H9 (cell line): ENCODE measurements at regions not wholly inside any gene's neighbourhood (a gene's known extent, or its start where the extent isn't known, plus 50 kb on each side); places are given as distances from the start of the nearest gene placed in this dataset.

Source experiments
- DNase-seq: peaks from one replicate; pipeline ENCODE4 v3.0.0-alpha.2; 2017
- H2AFZ ChIP-seq: one replicate; pipeline ENCODE4 v1.6.1; 2013; ENCODE audit warnings: mild to moderate bottlenecking, low read length, control low read depth, moderate library complexity
- H2AK5ac ChIP-seq: 2 replicates; pipeline ENCODE4 v1.6.1; 2013; ENCODE audit warnings: low read length, control low read depth, mixed read lengths; ENCODE audit not compliant: insufficient read length
- H2BK120ac ChIP-seq: one replicate; pipeline ENCODE4 v1.6.1; 2013; ENCODE audit warnings: low read depth, mild to moderate bottlenecking, low read length, control low read depth, inconsistent platforms; ENCODE audit not compliant: poor library complexity, severe bottlenecking
- H2BK12ac ChIP-seq: 2 replicates; pipeline ENCODE4 v1.6.1; 2013; ENCODE audit warnings: low read length, control low read depth, mixed read lengths, low read depth; ENCODE audit not compliant: insufficient read length
- H2BK15ac ChIP-seq: 2 replicates; pipeline ENCODE4 v1.6.1; 2013; ENCODE audit warnings: low read depth, low read length, control low read depth
- H2BK20ac ChIP-seq: one replicate; pipeline ENCODE4 v1.6.1; 2013; ENCODE audit warnings: low read depth, mild to moderate bottlenecking, low read length, control low read depth, inconsistent platforms; ENCODE audit not compliant: poor library complexity, severe bottlenecking
- H2BK5ac ChIP-seq: 2 replicates; pipeline ENCODE4 v1.6.1; 2013; ENCODE audit warnings: low read length, control low read depth, mixed read lengths; ENCODE audit not compliant: insufficient read length
- H3K14ac ChIP-seq: 2 replicates; pipeline ENCODE4 v1.6.1; 2013; ENCODE audit warnings: low read length, control low read depth; ENCODE audit not compliant: insufficient read depth
- H3K18ac ChIP-seq: 2 replicates; pipeline ENCODE4 v1.6.1; 2013; ENCODE audit warnings: low read depth, mild to moderate bottlenecking, mixed read lengths, low read length, control low read depth; ENCODE audit not compliant: insufficient read length
- H3K23ac ChIP-seq: 2 replicates; pipeline ENCODE4 v1.6.1; 2013; ENCODE audit warnings: low read length, control low read depth, mixed read lengths, low read depth; ENCODE audit not compliant: insufficient read length
- H3K23me2 ChIP-seq: 2 replicates; pipeline ENCODE4 v1.6.1; 2013; ENCODE audit warnings: low read depth, mild to moderate bottlenecking, mixed read lengths, low read length, control low read depth; ENCODE audit not compliant: insufficient read length, poor library complexity, severe bottlenecking
- H3K27ac ChIP-seq: 2 replicates; pipeline ENCODE4 v1.5.1; 2013; ENCODE audit warnings: low read length, control low read depth, mixed read lengths, low read depth; ENCODE audit not compliant: insufficient read length
- H3K27me3 ChIP-seq: 2 replicates; pipeline ENCODE4 v1.6.1; 2013; ENCODE audit warnings: low read length, control low read depth, inconsistent platforms; ENCODE audit not compliant: insufficient read depth
- H3K4ac ChIP-seq: 2 replicates; pipeline ENCODE4 v1.6.1; 2013; ENCODE audit warnings: low read depth, mild to moderate bottlenecking, control low read depth, inconsistent platforms, low read length, moderate library complexity
- H3K4me1 ChIP-seq: 2 replicates; pipeline ENCODE4 v1.6.1; 2013; ENCODE audit warnings: low read length, control low read depth, inconsistent platforms; ENCODE audit not compliant: insufficient read depth
- H3K4me2 ChIP-seq: 2 replicates; pipeline ENCODE4 v1.6.1; 2013; ENCODE audit warnings: low read length, control low read depth, mixed read lengths; ENCODE audit not compliant: insufficient read length, insufficient read depth
- H3K56ac ChIP-seq: 2 replicates; pipeline ENCODE4 v1.6.1; 2013; ENCODE audit warnings: low read depth, mild to moderate bottlenecking, mixed read lengths, low read length, control low read depth; ENCODE audit not compliant: insufficient read length
- H3K79me1 ChIP-seq: 2 replicates; pipeline ENCODE4 v1.6.1; 2013; ENCODE audit warnings: low read depth, mild to moderate bottlenecking, moderate library complexity, low read length, control low read depth, inconsistent platforms; ENCODE audit not compliant: insufficient read depth, poor library complexity, severe bottlenecking
- H3K79me2 ChIP-seq: 2 replicates; pipeline ENCODE4 v1.6.1; 2013; ENCODE audit warnings: low read length, control low read depth, inconsistent platforms; ENCODE audit not compliant: insufficient read depth
- H3K9ac ChIP-seq: 2 replicates; pipeline ENCODE4 v1.6.1; 2013; ENCODE audit warnings: low read length, control low read depth, mixed read lengths; ENCODE audit not compliant: insufficient read length; ENCODE audit errors: extremely low read depth
- H3K9me3 ChIP-seq: one replicate; pipeline ENCODE4 v1.6.1; 2013; ENCODE audit warnings: low read depth, low read length, inconsistent platforms; ENCODE audit not compliant: control insufficient read depth
- H3T11ph ChIP-seq: one replicate; pipeline ENCODE4 v1.6.1; 2013; ENCODE audit warnings: mild to moderate bottlenecking, low read length, control low read depth, inconsistent platforms
- H4K20me1 ChIP-seq: one replicate; pipeline ENCODE4 v1.6.1; 2013; ENCODE audit not compliant: control insufficient read depth, insufficient read length, insufficient read depth
- H4K5ac ChIP-seq: 2 replicates; pipeline ENCODE4 v1.6.1; 2013; ENCODE audit warnings: low read depth, mild to moderate bottlenecking, mixed read lengths, low read length, control low read depth; ENCODE audit not compliant: insufficient read length
- H4K8ac ChIP-seq: replicated peaks from 2 replicates; pipeline ENCODE4 v1.6.1; 2013; ENCODE audit warnings: low read length, control low read depth, mixed read lengths, low read depth; ENCODE audit not compliant: insufficient read length
- H4K91ac ChIP-seq: 2 replicates; pipeline ENCODE4 v1.6.1; 2013; ENCODE audit warnings: low read depth, mild to moderate bottlenecking, moderate library complexity, mixed read lengths, low read length, control low read depth; ENCODE audit not compliant: insufficient read length
- H3K27ac Mint-ChIP-seq, 3 experiments: 2 replicates in 2 of 3; 3 replicates in 1 of 3; pipeline ENCODE4 v1.8.0; 2020 to 2021; ENCODE audit warnings: mixed read lengths in 3 of 3, mild to moderate bottlenecking in 1 of 3, moderate library complexity in 1 of 3
- H3K27me3 Mint-ChIP-seq: 2 replicates; pipeline ENCODE4 v1.8.0; 2021; ENCODE audit warnings: low read depth, mild to moderate bottlenecking, moderate library complexity, mixed read lengths
- H3K36me3 Mint-ChIP-seq, 3 experiments: 2 replicates in 2 of 3; 3 replicates in 1 of 3; pipeline ENCODE4 v1.8.0; 2020 to 2021; ENCODE audit warnings: low read depth in 3 of 3, mixed read lengths in 3 of 3; ENCODE audit not compliant: insufficient read depth in 1 of 3
- H3K4me1 Mint-ChIP-seq, 2 experiments: 2 replicates each; pipeline ENCODE4 v1.8.0; 2020; ENCODE audit warnings: mixed read lengths in 2 of 2
- H3K4me3 Mint-ChIP-seq, 2 experiments: 2 replicates in 1 of 2; 3 replicates in 1 of 2; pipeline ENCODE4 v1.8.0; 2020 to 2021; ENCODE audit warnings: mild to moderate bottlenecking in 2 of 2, mixed read lengths in 2 of 2, moderate library complexity in 1 of 2
- H3K9me3 Mint-ChIP-seq, 2 experiments: 2 replicates in 1 of 2; 3 replicates in 1 of 2; pipeline ENCODE4 v1.8.0; 2020; ENCODE audit warnings: mild to moderate bottlenecking in 2 of 2, mixed read lengths in 2 of 2, moderate library complexity in 1 of 2
- WGBS: extraction: QIAGEN DNeasy Blood & Tissue Kit; methylation state at CpG from one replicate; pipeline ENCODE4 v1.1.7; 2013; ENCODE audit warnings: missing lambda C conversion rate, low lambda C conversion rate, mixed read lengths; ENCODE audit not compliant: insufficient read length; ENCODE audit errors: extremely low coverage; 5-methylcytosine and 5-hydroxymethylcytosine counted together
- TF ChIP-seq, protein P1 (sequence below): fragments of 200-600 bp; sonication (generic); conservative IDR thresholded peaks from 3 replicates; pipeline ENCODE4 v1.8.0; 2021; ENCODE audit warnings: antibody characterized with exemption, mild to moderate bottlenecking

DNA sequence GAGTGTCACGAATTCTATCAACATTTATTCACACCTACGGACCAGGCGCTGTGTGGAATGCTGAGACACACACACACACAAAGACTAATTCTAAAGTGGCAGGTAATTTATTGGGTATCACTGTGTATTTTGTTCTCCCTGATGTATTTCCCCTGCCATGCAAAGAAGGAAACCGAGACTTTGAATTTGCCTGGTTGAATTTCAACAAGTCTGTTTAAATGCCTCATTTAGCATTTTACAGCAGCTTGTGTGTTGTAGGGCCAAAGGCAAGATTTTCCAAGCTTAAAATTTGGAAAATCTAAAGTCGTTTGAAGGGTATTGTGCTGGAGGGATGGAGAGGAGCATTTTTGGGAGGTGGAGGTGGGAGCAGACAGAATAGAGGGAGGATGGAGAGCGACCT is 274.4 kb upstream of the ZFP64 start:
- no CpG with 5 or more reads among the region's 6 CpGs for WGBS
- H2AFZ ChIP-seq: no peak overlapping the region
- no peaks in the 10 kb centered on the region for H3K79me2 ChIP-seq
- no peak overlapping the region for H3K18ac ChIP-seq
- no peak overlapping the region for H2BK120ac ChIP-seq
- H2BK12ac ChIP-seq: no peak overlapping the region
- H4K20me1 ChIP-seq: no peaks in the 10 kb centered on the region
- Mint-ChIP-seq H3K4me1 (no peaks in the 10 kb centered on the region), H3K4me3 (no peak overlapping the region), H3K36me3 (no peaks in the 10 kb centered on the region), H3K9me3 (no peaks in the 10 kb centered on the region; a peak in 1 of 5 replicates), H3K27ac (no peak overlapping the region), H3K27me3 (peaks cover 5% of the 10 kb centered on the region)
- H4K5ac ChIP-seq: no peak overlapping the region
- no peak overlapping the region for H3K56ac ChIP-seq
- no peaks in the 10 kb centered on the region for H3K79me1 ChIP-seq
- H3T11ph ChIP-seq: no peak overlapping the region
- H2BK20ac ChIP-seq: no peak overlapping the region
- H2BK5ac ChIP-seq: no peak overlapping the region
- H3K14ac ChIP-seq: no peak overlapping the region
- H4K91ac ChIP-seq: no peak overlapping the region
- TF ChIP-seq, protein P1, sequence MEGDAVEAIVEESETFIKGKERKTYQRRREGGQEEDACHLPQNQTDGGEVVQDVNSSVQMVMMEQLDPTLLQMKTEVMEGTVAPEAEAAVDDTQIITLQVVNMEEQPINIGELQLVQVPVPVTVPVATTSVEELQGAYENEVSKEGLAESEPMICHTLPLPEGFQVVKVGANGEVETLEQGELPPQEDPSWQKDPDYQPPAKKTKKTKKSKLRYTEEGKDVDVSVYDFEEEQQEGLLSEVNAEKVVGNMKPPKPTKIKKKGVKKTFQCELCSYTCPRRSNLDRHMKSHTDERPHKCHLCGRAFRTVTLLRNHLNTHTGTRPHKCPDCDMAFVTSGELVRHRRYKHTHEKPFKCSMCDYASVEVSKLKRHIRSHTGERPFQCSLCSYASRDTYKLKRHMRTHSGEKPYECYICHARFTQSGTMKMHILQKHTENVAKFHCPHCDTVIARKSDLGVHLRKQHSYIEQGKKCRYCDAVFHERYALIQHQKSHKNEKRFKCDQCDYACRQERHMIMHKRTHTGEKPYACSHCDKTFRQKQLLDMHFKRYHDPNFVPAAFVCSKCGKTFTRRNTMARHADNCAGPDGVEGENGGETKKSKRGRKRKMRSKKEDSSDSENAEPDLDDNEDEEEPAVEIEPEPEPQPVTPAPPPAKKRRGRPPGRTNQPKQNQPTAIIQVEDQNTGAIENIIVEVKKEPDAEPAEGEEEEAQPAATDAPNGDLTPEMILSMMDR: no peak
- no peak overlapping the region for H4K8ac ChIP-seq
- H3K23ac ChIP-seq: no peak overlapping the region
- no peak overlapping the region for H2AK5ac ChIP-seq
- DNase-seq: no peak
- H3K9ac ChIP-seq: no peak overlapping the region
- H3K4me2 ChIP-seq: no peak overlapping the region
- no peaks in the 10 kb centered on the region for H3K9me3 ChIP-seq
- no peaks in the 10 kb centered on the region for H3K23me2 ChIP-seq
- H3K4me1 ChIP-seq: no peaks in the 10 kb centered on the region
- no peak overlapping the region for H2BK15ac ChIP-seq
- H3K4ac ChIP-seq: no peak overlapping the region
- no peaks in the 10 kb centered on the region for H3K27me3 ChIP-seq
- no peak overlapping the region for H3K27ac ChIP-seq
